HepG2 (cell line): ENCODE measurements at regions not wholly inside any gene's neighbourhood (a gene's known extent, or its start where the extent isn't known, plus 50 kb on each side); places are given as distances from the start of the nearest gene placed in this dataset.

Experiments used
- CEBPZ ChIP-seq: IDR thresholded peaks from 2 replicates; pipeline ENCODE4 v1.6.1; 2012; ENCODE audit warnings: low read length, improper control_type of control experiment
- KDM1A ChIP-seq: IDR thresholded peaks from 2 replicates; pipeline ENCODE4 v1.6.1; 2016; ENCODE audit warnings: missing compliant biosample characterization
- KLF11 ChIP-seq: IDR thresholded peaks from 2 replicates; pipeline ENCODE4 v1.6.1; 2016; ENCODE audit warnings: missing compliant biosample characterization
- NONO ChIP-seq, 2 experiments: fragments of 450-650 bp in 1 of 2; sonication (generic) in 1 of 2; formaldehyde crosslinking in 1 of 2; IDR thresholded peaks in 1 of 2; conservative IDR thresholded peaks in 1 of 2; 2 replicates each; pipeline versions ENCODE4 v1.6.1 to v1.8.0; 2017 to 2022; ENCODE audit warnings: mild to moderate bottlenecking in 1 of 2, missing genetic modification reagents in 1 of 2, moderate library complexity in 1 of 2
- RNF2 ChIP-seq: fragments of 450-650 bp; conservative IDR thresholded peaks from 2 replicates; pipeline ENCODE4 v1.6.1; 2016; ENCODE audit warnings: low read depth
- ZBTB7A ChIP-seq: sonication (generic); formaldehyde crosslinking; IDR thresholded peaks from 2 replicates; pipeline ENCODE4 v1.8.0; 2022; ENCODE audit warnings: mild to moderate bottlenecking, missing genetic modification reagents
- ZNF275 ChIP-seq: sonication (generic); formaldehyde crosslinking; IDR thresholded peaks from 2 replicates; pipeline ENCODE4 v1.8.0; 2022; ENCODE audit warnings: missing genetic modification reagents, mild to moderate bottlenecking, inconsistent platforms, borderline replicate concordance
- ZNF644 ChIP-seq: IDR thresholded peaks from 2 replicates; pipeline ENCODE4 v1.6.1; 2016; ENCODE audit warnings: low read depth
- ZNF788 ChIP-seq: sonication (generic); formaldehyde crosslinking; IDR thresholded peaks from 2 replicates; pipeline ENCODE4 v1.5.0; 2020; ENCODE audit warnings: mild to moderate bottlenecking, missing genetic modification reagents, borderline replicate concordance
- ZSCAN25 ChIP-seq: sonication (generic); formaldehyde crosslinking; IDR thresholded peaks from 2 replicates; pipeline ENCODE4 v1.8.0; 2022; ENCODE audit warnings: mild to moderate bottlenecking, missing genetic modification reagents
- TF ChIP-seq, protein P1 (sequence below): sonication (generic); formaldehyde crosslinking; IDR thresholded peaks from 2 replicates; pipeline ENCODE4 v1.5.0; 2020; ENCODE audit warnings: mild to moderate bottlenecking, missing genetic modification reagents
- TF ChIP-seq, protein P2 (sequence below): sonication (generic); formaldehyde crosslinking; IDR thresholded peaks from 2 replicates; pipeline ENCODE4 v1.5.0; 2020; ENCODE audit warnings: mild to moderate bottlenecking, missing genetic modification reagents, borderline replicate concordance

- TF ChIP-seq CEBPZ (0 out of 2 replicates have a peak, but pooled peaks have one; percentile 38), ZNF788 (CRISPR knock-in tag) (peak; percentile 60; the same call in 1 of the 2 replicates), RNF2 (no peak), NONO (IDR thresholded peaks at IDR 0.05) (no peak), NONO (CRISPR knock-in tag; conservative IDR thresholded peaks at IDR 0.05) (peak; percentile 68), KDM1A (CRISPR knock-in tag) (no peak), ZSCAN25 (CRISPR knock-in tag) (no peak), KLF11 (CRISPR knock-in tag) (no peak), ZNF644 (CRISPR knock-in tag) (no peak), ZBTB7A (CRISPR knock-in tag) (0 out of 2 replicates have a peak, but pooled peaks have one; percentile 48), ZNF275 (no peak)
- TF ChIP-seq, protein P1, sequence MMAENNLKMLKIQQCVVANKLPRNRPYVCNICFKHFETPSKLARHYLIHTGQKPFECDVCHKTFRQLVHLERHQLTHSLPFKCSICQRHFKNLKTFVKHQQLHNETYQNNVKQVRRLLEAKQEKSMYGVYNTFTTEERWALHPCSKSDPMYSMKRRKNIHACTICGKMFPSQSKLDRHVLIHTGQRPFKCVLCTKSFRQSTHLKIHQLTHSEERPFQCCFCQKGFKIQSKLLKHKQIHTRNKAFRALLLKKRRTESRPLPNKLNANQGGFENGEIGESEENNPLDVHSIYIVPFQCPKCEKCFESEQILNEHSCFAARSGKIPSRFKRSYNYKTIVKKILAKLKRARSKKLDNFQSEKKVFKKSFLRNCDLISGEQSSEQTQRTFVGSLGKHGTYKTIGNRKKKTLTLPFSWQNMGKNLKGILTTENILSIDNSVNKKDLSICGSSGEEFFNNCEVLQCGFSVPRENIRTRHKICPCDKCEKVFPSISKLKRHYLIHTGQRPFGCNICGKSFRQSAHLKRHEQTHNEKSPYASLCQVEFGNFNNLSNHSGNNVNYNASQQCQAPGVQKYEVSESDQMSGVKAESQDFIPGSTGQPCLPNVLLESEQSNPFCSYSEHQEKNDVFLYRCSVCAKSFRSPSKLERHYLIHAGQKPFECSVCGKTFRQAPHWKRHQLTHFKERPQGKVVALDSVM (CRISPR knock-in tag): no peak
- TF ChIP-seq, protein P2, sequence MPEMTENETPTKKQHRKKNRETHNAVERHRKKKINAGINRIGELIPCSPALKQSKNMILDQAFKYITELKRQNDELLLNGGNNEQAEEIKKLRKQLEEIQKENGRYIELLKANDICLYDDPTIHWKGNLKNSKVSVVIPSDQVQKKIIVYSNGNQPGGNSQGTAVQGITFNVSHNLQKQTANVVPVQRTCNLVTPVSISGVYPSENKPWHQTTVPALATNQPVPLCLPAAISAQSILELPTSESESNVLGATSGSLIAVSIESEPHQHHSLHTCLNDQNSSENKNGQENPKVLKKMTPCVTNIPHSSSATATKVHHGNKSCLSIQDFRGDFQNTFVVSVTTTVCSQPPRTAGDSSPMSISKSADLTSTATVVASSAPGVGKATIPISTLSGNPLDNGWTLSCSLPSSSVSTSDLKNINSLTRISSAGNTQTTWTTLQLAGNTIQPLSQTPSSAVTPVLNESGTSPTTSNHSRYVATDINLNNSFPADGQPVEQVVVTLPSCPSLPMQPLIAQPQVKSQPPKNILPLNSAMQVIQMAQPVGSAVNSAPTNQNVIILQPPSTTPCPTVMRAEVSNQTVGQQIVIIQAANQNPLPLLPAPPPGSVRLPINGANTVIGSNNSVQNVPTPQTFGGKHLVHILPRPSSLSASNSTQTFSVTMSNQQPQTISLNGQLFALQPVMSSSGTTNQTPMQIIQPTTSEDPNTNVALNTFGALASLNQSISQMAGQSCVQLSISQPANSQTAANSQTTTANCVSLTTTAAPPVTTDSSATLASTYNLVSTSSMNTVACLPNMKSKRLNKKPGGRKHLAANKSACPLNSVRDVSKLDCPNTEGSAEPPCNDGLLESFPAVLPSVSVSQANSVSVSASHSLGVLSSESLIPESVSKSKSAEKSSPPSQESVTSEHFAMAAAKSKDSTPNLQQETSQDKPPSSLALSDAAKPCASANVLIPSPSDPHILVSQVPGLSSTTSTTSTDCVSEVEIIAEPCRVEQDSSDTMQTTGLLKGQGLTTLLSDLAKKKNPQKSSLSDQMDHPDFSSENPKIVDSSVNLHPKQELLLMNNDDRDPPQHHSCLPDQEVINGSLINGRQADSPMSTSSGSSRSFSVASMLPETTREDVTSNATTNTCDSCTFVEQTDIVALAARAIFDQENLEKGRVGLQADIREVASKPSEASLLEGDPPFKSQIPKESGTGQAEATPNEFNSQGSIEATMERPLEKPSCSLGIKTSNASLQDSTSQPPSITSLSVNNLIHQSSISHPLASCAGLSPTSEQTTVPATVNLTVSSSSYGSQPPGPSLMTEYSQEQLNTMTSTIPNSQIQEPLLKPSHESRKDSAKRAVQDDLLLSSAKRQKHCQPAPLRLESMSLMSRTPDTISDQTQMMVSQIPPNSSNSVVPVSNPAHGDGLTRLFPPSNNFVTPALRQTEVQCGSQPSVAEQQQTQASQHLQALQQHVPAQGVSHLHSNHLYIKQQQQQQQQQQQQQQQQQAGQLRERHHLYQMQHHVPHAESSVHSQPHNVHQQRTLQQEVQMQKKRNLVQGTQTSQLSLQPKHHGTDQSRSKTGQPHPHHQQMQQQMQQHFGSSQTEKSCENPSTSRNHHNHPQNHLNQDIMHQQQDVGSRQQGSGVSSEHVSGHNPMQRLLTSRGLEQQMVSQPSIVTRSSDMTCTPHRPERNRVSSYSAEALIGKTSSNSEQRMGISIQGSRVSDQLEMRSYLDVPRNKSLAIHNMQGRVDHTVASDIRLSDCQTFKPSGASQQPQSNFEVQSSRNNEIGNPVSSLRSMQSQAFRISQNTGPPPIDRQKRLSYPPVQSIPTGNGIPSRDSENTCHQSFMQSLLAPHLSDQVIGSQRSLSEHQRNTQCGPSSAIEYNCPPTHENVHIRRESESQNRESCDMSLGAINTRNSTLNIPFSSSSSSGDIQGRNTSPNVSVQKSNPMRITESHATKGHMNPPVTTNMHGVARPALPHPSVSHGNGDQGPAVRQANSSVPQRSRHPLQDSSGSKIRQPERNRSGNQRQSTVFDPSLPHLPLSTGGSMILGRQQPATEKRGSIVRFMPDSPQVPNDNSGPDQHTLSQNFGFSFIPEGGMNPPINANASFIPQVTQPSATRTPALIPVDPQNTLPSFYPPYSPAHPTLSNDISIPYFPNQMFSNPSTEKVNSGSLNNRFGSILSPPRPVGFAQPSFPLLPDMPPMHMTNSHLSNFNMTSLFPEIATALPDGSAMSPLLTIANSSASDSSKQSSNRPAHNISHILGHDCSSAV (CRISPR knock-in tag): no peak
These were observed 53.3 kb upstream of the ZNF527 start (continued) for GRCh38 chr19:37317403-37318209.
